ENCODE measurements at regions not wholly inside any gene's neighbourhood (a gene's known extent, or its start where the extent isn't known, plus 50 kb on each side); places are given as distances from the start of the nearest gene placed in this dataset.

GRCh38 chr6:100944644-100945043 is 63.5 kb upstream of the ASCC3 start:
- DNase-seq (no peak), ATAC-seq (ENCODE audit: low read depth) (no peak)
- 77% methylated on average over 4 of the region's 4 CpGs for WGBS (ENCODE audit: insufficient coverage)
- POLR2A ChIA-PET = no interaction called here
- no peak overlapping the region for H3K4me3 Mint-ChIP-seq
- Histone ChIP-seq H3K4me2 (replicated peaks; ENCODE audit: low read depth, low read length, poor library complexity, severe bottlenecking) (no peak overlapping the region), H3K4me1 (ENCODE audit: control insufficient read depth in 2 of 2, insufficient read depth in 2 of 2, low read length in 2 of 2) (no peaks in the 10 kb centered on the region), H3K9ac (ENCODE audit: low read length) (no peak overlapping the region), H3K79me2 (ENCODE audit: control insufficient read depth, insufficient read depth, low read length) (no peaks in the 10 kb centered on the region), H3K27me3 (replicated peaks in 1 of 4; ENCODE audit: control extremely low read depth in 1 of 4, control insufficient read depth in 3 of 4, insufficient read depth in 4 of 4, low read length in 3 of 4) (no peaks in the 10 kb centered on the region), H3K27ac (ENCODE audit: low read length in 2 of 2) (no peak overlapping the region), H3K9me3 (ENCODE audit: control extremely low read depth in 1 of 3, control insufficient read depth in 2 of 3, insufficient read depth in 1 of 3, low read length in 2 of 3) (no peaks in the 10 kb centered on the region), H3K36me3 (replicated peaks in 1 of 2; ENCODE audit: control extremely low read depth in 1 of 2, control insufficient read depth in 1 of 2, extremely low read depth in 1 of 2, insufficient read depth in 2 of 2, low read length in 1 of 2) (no peaks in the 10 kb centered on the region), H4K20me1 (ENCODE audit: control insufficient read depth, insufficient read depth, low read length, poor library complexity, severe bottlenecking) (no peaks in the 10 kb centered on the region), H3K4me3 (ENCODE audit: control extremely low read depth in 1 of 5, extremely low read depth in 1 of 5, insufficient read depth in 1 of 5, low read depth in 2 of 5, low read length in 4 of 5) (no peak overlapping the region), H2AFZ (ENCODE audit: insufficient read depth, low read depth, low read length, poor library complexity, severe bottlenecking) (no peak overlapping the region)
- intact Hi-C loops (cut with micrococcal nuclease) = no loop called here
- H3K4me1 Mint-ChIP-seq = no peaks in the 10 kb centered on the region
- no peaks in the 10 kb centered on the region for H3K27me3 Mint-ChIP-seq
- H3K9me3 Mint-ChIP-seq (ENCODE audit: insufficient read depth) = peaks cover 7% of the 10 kb centered on the region
- no peak for TF ChIP-seq EZH2 (IDR thresholded peaks at IDR 0.05; ENCODE audit: borderline replicate concordance, insufficient read depth, low read depth, low read length, poor library complexity, severe bottlenecking)
- no peak for TF ChIP-seq CTCF (IDR thresholded peaks at IDR 0.05)
- CTCF ChIA-PET = no interaction called here
- H3K27ac Mint-ChIP-seq = no peak overlapping the region

GRCh38 chr6:100946021-100946540 is 65.0 kb upstream of the ASCC3 start:
- WGBS (ENCODE audit: insufficient coverage) = 90% methylated on average over 2 of the region's 4 CpGs
- Histone ChIP-seq H3K4me2 (replicated peaks; ENCODE audit: low read depth, low read length, poor library complexity, severe bottlenecking) (no peak overlapping the region), H4K20me1 (ENCODE audit: control insufficient read depth, insufficient read depth, low read length, poor library complexity, severe bottlenecking) (no peaks in the 10 kb centered on the region), H3K9me3 (ENCODE audit: control extremely low read depth in 1 of 3, control insufficient read depth in 2 of 3, insufficient read depth in 1 of 3, low read length in 2 of 3) (no peaks in the 10 kb centered on the region), H2AFZ (ENCODE audit: insufficient read depth, low read depth, low read length, poor library complexity, severe bottlenecking) (no peak overlapping the region), H3K79me2 (ENCODE audit: control insufficient read depth, insufficient read depth, low read length) (no peaks in the 10 kb centered on the region), H3K27ac (ENCODE audit: low read length in 2 of 2) (no peak overlapping the region), H3K4me1 (ENCODE audit: control insufficient read depth in 2 of 2, insufficient read depth in 2 of 2, low read length in 2 of 2) (no peaks in the 10 kb centered on the region), H3K36me3 (replicated peaks in 1 of 2; ENCODE audit: control extremely low read depth in 1 of 2, control insufficient read depth in 1 of 2, extremely low read depth in 1 of 2, insufficient read depth in 2 of 2, low read length in 1 of 2) (no peaks in the 10 kb centered on the region), H3K4me3 (ENCODE audit: control extremely low read depth in 1 of 5, extremely low read depth in 1 of 5, insufficient read depth in 1 of 5, low read depth in 2 of 5, low read length in 4 of 5) (no peak overlapping the region), H3K9ac (ENCODE audit: low read length) (no peak overlapping the region), H3K27me3 (replicated peaks in 1 of 4; ENCODE audit: control extremely low read depth in 1 of 4, control insufficient read depth in 3 of 4, insufficient read depth in 4 of 4, low read length in 3 of 4) (no peaks in the 10 kb centered on the region)
- ChIA-PET CTCF (no interaction called here), POLR2A (no interaction called here)
- ATAC-seq (ENCODE audit: low read depth) = no peak
- TF ChIP-seq EZH2 (IDR thresholded peaks at IDR 0.05; ENCODE audit: borderline replicate concordance, insufficient read depth, low read depth, low read length, poor library complexity, severe bottlenecking) (no peak), CTCF (IDR thresholded peaks at IDR 0.05) (no peak)
- no peak for DNase-seq
- intact Hi-C loops (cut with micrococcal nuclease) = no loop called here
- no peaks in the 10 kb centered on the region for H3K4me1 Mint-ChIP-seq
- no peak overlapping the region for H3K27ac Mint-ChIP-seq
- H3K4me3 Mint-ChIP-seq = no peak overlapping the region
- H3K27me3 Mint-ChIP-seq = no peaks in the 10 kb centered on the region
- H3K9me3 Mint-ChIP-seq (ENCODE audit: insufficient read depth) = peaks cover 4% of the 10 kb centered on the region

Data from B cell (primary cell).